Dedifferentiated amniotic fluid mesenchymal stem cell (primary cell): ENCODE measurements at regions not wholly inside any gene's neighbourhood (a gene's known extent, or its start where the extent isn't known, plus 50 kb on each side); places are given as distances from the start of the nearest gene placed in this dataset.
A peak's percentile ranks its signal among the peaks of the same experiment; 100 is the strongest.

ENCODE experiments used
- DNase-seq: peaks from one replicate; pipeline ENCODE4 v3.0.0-alpha.2; 2016; ENCODE audit errors: extremely low spot score

DNA sequence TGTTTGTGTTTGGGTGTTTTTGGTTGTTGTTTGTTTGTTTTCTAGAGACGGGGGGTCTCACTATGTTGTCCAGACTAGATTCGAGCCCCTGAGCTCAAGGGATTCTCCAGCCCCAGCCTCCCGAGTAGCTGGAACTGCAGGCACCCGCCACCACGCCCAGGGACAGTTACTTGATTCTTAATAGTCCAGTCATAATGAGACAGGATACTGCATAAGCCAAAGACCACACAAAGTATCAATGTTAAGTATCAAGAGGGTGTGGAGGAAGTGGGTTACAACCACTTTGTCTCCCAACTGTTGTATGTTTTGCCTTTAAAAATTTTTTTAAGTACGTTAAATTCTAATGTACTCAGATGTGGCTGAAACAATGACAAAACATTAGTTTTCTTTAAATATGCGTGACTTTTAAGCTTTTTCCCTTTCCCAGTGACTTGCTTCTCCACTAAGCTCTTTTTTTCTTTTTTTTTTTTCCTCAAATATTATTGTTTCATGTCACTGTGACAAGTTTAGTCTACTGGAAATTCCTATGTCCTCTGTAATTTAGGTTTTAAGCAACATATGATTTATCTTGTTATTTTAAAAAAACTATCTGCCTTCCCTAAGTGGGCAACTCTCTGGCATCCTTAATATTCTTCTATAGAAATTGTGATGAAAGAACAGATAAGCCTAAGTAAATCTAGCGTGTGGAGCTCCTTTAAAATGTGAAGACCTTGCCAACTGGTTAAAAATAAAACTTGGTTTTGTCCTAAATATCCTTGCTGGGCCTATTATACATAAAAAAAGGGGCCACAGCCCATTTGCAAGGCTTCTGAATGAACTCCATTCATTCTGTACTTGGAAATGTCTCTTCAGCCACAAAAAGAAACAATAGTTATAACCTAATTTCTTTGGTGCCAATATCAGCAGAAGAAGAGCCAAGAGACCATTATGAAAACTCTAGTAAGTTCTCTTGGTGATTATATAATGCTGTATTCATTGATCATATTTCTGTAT, 56.2 kb upstream of the DPH5 start:
- DNase-seq: peak; percentile 41

DNA sequence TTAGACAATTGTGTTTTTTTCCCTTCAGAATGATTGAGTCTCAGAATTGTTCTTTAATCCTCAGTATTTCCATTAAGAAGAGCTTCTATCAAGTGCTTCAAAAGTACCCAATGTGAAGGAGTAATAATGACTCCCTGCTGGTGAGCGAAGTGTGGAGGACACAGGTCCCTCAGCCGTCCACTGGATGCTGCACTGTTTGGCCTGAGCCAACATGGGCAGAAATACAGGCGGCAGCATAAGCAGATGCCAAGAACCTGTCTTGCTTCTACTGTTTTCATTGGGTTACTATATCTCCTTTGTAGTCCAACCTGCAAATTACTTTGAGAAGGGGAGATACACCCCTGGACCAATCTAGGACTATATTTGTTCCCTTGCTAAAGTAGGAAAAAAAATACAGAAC, 55.3 kb upstream of the DPH5 start:
- no peak for DNase-seq

DNA sequence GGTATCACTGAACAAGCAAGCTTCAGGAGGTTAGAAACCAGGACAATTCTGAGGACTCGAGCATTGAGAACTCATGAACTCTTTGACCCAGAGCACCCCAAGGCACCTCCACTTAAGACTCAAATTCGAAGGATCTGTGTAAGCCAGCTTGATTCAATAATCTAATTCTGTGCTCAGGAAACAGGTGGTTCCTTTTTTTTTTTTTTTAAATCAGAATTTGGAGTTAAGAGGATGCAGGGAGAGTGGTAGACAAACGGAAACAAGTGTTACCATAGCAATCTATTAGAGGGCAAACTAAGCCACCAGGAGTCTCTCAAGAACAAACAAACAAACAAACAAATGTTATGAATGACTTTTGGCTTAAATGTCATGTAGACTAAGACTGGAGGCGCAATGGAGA, 53.8 kb upstream of the DPH5 start:
- no peak for DNase-seq

DNA sequence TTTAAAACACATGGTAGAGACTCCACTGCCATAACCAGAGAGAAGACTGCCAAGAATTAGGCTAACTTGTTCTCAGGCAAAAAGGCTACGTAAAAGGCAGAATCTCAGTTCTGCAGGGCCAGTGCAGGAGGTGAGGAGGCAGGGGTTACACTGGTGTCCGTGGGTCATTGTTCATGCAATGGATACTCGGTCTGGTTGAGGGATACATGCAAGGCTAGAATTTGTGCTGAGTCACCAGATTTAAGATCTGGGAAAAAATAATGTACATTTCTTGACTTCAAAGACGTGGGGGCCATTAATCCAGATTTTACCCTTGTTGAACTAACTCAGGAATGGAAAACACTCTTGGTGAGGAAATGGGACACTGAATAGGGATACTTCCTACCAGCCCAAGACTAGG, 52.3 kb upstream of the DPH5 start:
- no peak for DNase-seq

DNA sequence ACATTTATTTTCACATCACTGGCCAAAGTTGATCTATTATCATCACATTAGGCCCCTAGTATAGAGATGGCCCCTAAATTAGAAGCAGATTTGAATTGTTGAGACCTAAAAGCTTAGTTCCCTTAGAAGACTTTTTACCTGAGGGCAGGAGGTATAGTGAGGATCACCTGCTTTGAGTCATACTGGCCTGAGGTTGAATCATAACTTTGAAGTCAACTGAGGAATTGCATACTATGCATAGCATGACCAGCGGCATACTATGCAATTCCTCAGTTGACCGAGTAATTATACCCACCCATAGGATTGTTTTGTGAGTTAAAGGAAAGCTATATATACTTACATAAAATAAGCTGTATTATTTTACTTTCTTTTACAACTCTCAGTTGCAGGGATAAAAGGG, 50.3 kb upstream of the DPH5 start:
- no peak for DNase-seq
